ENCODE measurements at regions not wholly inside any gene's neighbourhood (a gene's known extent, or its start where the extent isn't known, plus 50 kb on each side); places are given as distances from the start of the nearest gene placed in this dataset.
"Not testable (repeated sequence)": the region's sequence is repeated elsewhere in the genome, so short reads cannot be mapped to it uniquely, and the experiment has no call there.

DNA sequence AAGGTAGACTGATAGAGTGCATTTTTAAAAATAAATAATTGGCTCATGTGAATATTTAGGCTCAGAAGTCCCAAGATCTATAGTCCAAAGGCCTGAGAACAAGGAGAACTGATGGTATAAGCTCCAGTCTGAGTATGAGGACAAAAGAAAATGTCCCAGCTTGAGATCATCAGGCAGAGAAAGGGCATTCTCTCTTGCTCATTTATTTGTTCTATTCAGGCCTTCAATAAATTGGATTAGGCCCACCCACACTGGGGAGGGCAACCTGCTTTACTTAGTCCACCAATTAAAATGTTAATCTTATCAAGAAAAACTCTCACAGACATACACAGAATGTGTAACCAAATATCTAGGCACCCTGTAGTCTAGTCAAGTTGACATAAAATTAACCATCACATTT, 644.4 kb upstream of the MDGA2 start:
- intact Hi-C loops (cut with DNase I; ENCODE audit: low total_unique reads) = no loop called here

DNA sequence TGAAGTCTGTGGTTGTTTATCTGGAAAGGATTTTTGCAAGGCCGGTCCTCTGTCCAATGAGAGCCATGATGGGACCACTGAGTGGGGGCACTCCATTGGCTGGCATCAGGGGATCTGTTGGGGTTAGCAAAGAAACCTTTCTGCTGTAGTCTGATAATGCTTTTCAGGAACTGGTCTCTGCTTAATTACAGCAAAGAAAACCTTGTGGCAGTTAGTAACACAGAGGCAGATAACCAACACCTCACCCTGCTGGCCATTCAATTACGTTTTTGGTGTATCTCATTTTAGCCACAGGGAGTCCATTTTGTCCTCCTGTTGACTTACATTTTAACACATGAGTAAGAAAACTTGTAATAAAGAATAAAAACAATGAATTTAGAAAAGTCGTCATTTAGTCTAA, 629.3 kb upstream of the MDGA2 start:
- Histone ChIP-seq H3K4me1 (no peaks in the 10 kb centered on the region), H3K36me3 (peaks cover 0 to 5% of the 10 kb centered on the region in 2 donors), H3K27me3 (peaks cover 0 to under 1% of the 10 kb centered on the region in 2 donors), H3K9me3 (no peaks in the 10 kb centered on the region), H3K27ac (no peak overlapping the region), H3K4me3 (no peak overlapping the region)
- no peak for DNase-seq
- TF ChIP-seq POLR2A (IDR thresholded peaks at IDR 0.05) = no peak
- TF ChIP-seq, protein P1, sequence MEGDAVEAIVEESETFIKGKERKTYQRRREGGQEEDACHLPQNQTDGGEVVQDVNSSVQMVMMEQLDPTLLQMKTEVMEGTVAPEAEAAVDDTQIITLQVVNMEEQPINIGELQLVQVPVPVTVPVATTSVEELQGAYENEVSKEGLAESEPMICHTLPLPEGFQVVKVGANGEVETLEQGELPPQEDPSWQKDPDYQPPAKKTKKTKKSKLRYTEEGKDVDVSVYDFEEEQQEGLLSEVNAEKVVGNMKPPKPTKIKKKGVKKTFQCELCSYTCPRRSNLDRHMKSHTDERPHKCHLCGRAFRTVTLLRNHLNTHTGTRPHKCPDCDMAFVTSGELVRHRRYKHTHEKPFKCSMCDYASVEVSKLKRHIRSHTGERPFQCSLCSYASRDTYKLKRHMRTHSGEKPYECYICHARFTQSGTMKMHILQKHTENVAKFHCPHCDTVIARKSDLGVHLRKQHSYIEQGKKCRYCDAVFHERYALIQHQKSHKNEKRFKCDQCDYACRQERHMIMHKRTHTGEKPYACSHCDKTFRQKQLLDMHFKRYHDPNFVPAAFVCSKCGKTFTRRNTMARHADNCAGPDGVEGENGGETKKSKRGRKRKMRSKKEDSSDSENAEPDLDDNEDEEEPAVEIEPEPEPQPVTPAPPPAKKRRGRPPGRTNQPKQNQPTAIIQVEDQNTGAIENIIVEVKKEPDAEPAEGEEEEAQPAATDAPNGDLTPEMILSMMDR (IDR thresholded peaks at IDR 0.05) = no peak
- intact Hi-C loops (cut with DNase I; ENCODE audit: low total_unique reads) = no loop called here

More for the DNA sequence above, 644.4 kb upstream of the MDGA2 start:
- Histone ChIP-seq H3K27ac (no peak overlapping the region), H3K9me3 (no peaks in the 10 kb centered on the region), H3K27me3 (no peaks in the 10 kb centered on the region), H3K4me3 (no peak overlapping the region), H3K36me3 (no peaks in the 10 kb centered on the region), H3K4me1 (no peaks in the 10 kb centered on the region)
- DNase-seq = no peak
- TF ChIP-seq, protein P1 (IDR thresholded peaks at IDR 0.05) = no peak
- TF ChIP-seq POLR2A (IDR thresholded peaks at IDR 0.05) = no peak

DNA sequence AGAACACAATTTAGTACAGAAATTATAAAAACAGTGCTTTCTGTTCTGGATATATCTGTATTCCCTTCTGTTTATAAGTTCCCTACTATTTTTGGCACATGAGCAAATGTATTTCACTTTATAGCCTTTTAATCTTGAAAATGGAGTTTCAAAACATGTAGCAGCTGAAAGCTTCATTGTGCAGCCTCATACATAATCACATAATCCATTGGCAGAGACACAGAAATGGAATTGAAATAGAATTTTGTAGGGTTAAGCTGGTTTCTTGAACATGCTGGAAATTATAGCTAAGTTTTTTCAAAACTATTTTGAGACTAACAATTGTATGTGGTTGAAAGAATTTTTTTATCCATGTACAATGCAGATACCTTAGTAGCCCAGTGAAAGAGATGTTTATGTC, 614.3 kb upstream of the MDGA2 start:
- Histone ChIP-seq H3K4me3 (no peak overlapping the region), H3K4me1 (no peaks in the 10 kb centered on the region), H3K36me3 (no peaks in the 10 kb centered on the region), H3K27me3 (no peaks in the 10 kb centered on the region), H3K27ac (no peak overlapping the region), H3K9me3 (no peaks in the 10 kb centered on the region)
- intact Hi-C loops (cut with DNase I; ENCODE audit: low total_unique reads) = no loop called here
- DNase-seq = no peak
- TF ChIP-seq POLR2A (IDR thresholded peaks at IDR 0.05) = no peak
- TF ChIP-seq, protein P1 (IDR thresholded peaks at IDR 0.05) = no peak

DNA sequence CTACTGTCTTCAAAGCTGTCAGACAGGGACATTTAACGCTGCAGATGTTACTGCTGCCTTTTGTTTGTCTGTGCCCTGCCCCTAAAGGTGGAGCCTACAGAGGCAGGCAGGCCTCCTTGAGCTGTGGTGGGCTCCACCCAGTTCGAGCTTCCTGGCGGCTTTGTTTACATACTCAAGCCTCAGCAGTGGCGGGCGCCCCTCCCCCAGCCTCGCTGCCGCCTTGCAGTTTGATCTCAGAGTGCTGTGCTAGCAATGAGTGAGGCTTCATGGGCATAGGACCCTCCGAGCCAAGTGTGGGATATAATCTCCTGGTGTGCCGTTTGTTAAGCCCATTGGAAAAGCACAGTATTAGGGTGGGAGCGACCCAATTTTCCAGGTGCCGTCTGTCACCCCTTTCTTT, 609.8 kb upstream of the MDGA2 start:
- H3K4me3 ChIP-seq; DNase-seq; H3K36me3 ChIP-seq; H3K27me3 ChIP-seq; H3K9me3 ChIP-seq; H3K27ac ChIP-seq; H3K4me1 ChIP-seq; intact Hi-C loops (cut with DNase I; ENCODE audit: low total_unique reads): not testable (repeated sequence)

DNA sequence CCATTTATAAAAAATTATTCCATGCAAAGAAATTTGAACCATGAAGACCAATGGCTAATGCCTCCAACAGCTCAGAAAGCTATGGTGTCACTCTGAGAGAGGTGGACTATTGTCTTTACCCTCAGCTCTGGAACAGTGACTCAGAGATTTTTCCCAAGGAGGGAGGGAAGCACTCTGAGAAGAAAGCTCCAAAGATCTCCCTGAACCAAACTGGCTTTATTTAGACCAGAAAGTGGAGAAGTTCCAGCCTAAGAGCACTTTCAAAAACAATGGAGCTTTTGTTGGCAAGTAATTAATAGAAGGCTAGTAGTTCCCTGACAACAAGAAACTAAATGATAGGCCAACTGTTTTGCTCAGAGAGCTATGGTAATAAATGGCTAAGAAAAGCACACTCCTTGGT, 599.9 kb upstream of the MDGA2 start:
- DNase-seq = no peak
- Histone ChIP-seq H3K27ac (no peak overlapping the region), H3K36me3 (no peaks in the 10 kb centered on the region), H3K9me3 (no peaks in the 10 kb centered on the region), H3K4me3 (no peak overlapping the region), H3K4me1 (no peaks in the 10 kb centered on the region), H3K27me3 (no peaks in the 10 kb centered on the region)
- no peak for TF ChIP-seq POLR2A (IDR thresholded peaks at IDR 0.05)
- TF ChIP-seq, protein P1 (IDR thresholded peaks at IDR 0.05) = no peak
- intact Hi-C loops (cut with DNase I; ENCODE audit: low total_unique reads) = no loop called here

DNA sequence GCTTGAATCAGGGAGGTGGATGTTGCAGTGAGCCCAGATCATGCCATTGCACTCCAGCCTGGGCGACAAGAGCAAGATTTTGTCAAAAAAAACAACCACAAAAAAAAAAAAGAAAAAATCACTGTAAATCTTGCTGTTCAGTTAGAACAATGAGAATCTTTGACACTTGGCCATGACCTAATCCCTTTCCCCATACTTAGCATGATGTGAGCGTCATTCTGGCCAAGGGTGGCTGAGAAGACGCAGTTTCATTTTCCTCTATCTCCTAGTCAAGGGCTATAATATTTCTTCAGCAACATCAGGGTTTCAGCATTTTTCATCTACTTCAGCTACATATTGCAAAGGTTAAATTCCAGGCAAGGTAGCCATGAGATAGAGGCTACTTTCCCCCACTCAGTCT, 599.4 kb upstream of the MDGA2 start:
- Histone ChIP-seq H3K27me3 (no peaks in the 10 kb centered on the region), H3K4me3 (no peak overlapping the region), H3K36me3 (no peaks in the 10 kb centered on the region), H3K9me3 (no peaks in the 10 kb centered on the region), H3K27ac (no peak overlapping the region), H3K4me1 (no peaks in the 10 kb centered on the region)
- no peak for TF ChIP-seq POLR2A (IDR thresholded peaks at IDR 0.05)
- TF ChIP-seq, protein P1 (IDR thresholded peaks at IDR 0.05) = no peak
- no peak for DNase-seq
- intact Hi-C loops (cut with DNase I; ENCODE audit: low total_unique reads) = no loop called here

DNA sequence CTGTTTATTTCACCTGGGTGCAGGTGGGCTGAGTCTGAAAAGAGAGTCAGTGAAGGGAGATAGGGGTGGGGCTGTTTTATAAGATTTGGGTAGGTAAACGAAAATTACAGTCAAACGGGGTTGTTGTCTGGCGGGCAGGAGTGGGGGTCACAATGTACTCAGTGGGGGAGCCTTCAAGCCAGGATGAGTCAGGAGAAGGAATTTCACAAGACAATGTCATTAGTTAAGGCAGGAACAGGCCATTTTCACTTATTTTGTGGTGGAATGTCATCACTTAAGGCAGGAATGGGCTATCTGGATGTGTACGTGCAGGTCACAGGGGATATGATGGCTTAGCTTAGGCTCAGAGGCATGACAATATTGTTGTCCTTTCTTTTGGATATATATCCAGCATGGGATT, 592.5 kb upstream of the MDGA2 start:
- H3K9me3 ChIP-seq; DNase-seq; H3K36me3 ChIP-seq; H3K4me3 ChIP-seq; H3K4me1 ChIP-seq; H3K27me3 ChIP-seq; intact Hi-C loops (cut with DNase I; ENCODE audit: low total_unique reads); H3K27ac ChIP-seq: not testable (repeated sequence)

DNA sequence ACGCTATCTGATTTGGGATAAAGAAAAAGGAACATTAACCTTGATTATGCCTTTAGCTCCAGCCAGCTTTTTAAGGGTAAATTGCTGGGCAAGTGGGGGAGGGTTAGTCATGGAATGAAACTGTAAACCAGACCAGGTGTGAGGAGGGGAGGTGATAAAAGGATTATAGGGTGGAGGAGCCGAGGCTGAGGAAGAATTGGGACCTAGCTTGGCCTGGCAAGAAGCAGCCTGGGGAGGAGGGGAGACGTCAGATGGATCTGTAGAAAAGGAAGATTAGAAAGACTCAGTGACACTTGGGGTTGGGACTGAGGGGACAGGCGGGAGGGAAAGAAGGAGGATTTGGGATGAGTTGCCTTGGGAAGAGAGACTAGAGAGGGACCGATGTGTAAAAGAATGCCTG, 590.8 kb upstream of the MDGA2 start:
- H3K4me3 ChIP-seq; H3K27ac ChIP-seq; H3K9me3 ChIP-seq; H3K36me3 ChIP-seq; DNase-seq; intact Hi-C loops (cut with DNase I; ENCODE audit: low total_unique reads); H3K4me1 ChIP-seq; H3K27me3 ChIP-seq: not testable (repeated sequence)

Data from uterus (tissue), 3 donors.